Dermis blood vessel endothelial cell (primary cell): ENCODE measurements at regions not wholly inside any gene's neighbourhood (a gene's known extent, or its start where the extent isn't known, plus 50 kb on each side); places are given as distances from the start of the nearest gene placed in this dataset.

Source experiments
- DNase-seq: peaks from one replicate; pipeline ENCODE4 v3.0.0; 2010

DNA sequence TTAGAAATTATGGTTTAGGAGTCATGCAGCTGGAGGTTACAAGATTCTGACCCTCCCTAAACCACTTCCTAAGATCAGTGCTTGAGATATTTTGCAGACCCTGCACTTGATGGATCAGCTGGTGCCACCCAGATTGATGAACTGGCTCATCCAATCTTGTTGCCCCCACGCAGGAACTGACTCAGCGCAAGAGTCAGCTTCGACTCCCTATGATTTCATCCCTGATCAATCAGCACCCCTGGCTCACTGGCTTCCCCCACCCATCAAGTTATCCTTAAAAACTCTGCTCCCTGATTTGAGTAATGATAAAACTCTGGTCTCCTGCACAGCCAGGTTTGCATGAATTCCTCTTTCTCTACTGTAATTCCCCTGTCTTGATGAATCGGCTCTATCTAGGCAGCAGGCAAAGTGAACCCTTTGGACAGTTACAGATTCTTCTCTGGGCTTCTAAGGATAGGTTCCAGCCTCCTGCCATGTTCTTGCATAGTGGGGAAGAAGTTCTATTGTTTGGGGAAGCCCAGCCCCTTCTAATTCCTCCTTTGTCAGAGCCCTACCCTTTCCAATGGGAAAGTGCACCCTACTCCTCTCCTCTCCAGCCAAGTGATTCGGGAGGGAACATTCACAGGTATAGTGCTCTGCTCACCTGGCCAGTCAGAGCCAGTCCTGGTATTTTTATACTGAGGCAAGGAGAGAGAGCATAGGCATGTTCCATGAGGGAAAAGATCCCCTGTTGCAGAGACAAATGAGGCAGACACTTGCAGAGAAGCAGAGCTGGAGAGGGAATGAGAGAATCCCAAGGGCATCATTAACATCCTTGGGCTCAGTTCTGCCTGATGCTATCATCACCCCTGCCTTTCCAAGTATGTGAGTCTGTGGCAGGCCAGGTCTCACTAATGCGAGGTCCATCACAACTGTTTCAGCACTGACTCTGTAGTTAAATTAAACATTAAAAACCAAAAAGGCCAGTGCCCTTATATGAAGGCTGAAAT, 224.4 kb upstream of the GALNT17 start:
- no peak for DNase-seq

DNA sequence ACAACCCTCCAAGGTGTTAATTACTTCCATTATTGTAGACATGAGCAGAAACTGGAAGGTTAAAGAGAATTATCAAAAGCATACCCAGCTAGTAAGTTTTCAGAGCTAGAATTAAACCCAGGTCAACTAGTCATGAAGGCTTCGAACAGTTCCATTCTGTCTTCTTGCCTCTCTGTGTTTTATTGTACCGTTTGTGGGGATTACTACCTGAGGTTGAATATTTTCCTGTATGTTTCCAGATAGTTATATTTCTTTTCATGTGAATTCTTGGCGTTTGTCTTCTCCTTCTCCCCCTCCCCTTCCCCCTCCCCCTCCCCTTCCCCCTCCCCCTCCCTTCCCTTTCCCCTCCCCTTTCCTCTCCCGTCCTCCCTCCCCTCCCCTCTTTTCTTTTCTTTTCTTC, 218.0 kb upstream of the GALNT17 start:
- no peak for DNase-seq

DNA sequence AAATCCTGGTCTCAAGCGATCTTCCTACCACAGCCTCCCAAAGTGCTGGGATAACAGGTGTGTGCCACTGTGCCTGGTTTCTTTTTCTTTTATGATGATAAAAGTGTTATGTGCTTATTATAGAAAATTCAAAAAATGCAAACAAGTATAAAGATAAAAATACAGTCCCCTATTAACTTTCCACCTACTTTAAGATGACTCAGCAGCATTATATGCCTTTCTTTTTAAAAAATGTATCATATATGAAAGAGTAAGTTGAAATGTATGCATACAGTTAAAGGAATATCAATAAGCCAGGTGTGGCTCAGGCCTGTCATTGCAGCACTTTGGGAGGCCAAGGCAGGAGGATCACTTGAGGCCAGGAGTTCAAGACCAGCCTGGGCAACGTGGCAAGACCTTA, 216.9 kb upstream of the GALNT17 start:
- DNase-seq = no peak

GRCh38 chr7:70919481-70920073, 212.4 kb upstream of the GALNT17 start:
- DNase-seq = no peak

DNA sequence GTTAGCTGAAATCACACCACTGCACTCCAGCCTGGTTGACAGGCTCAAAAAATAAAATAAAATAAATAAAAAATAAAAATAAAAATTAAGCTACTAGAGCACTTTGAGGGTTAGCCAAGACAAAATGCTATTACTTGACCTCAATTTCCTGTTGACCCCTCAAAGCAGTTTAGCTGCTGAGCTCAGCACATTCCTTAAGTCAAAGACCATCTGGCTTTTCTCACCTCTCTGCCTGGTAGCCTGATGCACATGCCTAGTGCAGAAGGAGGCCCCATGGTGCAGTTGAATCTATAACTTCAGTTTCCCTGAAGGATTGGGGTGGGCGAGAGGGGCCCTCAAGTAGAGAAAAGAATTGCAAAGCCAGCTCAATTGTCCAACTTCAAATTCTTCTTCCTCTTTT, 211.1 kb upstream of the GALNT17 start:
- DNase-seq = no peak

DNA sequence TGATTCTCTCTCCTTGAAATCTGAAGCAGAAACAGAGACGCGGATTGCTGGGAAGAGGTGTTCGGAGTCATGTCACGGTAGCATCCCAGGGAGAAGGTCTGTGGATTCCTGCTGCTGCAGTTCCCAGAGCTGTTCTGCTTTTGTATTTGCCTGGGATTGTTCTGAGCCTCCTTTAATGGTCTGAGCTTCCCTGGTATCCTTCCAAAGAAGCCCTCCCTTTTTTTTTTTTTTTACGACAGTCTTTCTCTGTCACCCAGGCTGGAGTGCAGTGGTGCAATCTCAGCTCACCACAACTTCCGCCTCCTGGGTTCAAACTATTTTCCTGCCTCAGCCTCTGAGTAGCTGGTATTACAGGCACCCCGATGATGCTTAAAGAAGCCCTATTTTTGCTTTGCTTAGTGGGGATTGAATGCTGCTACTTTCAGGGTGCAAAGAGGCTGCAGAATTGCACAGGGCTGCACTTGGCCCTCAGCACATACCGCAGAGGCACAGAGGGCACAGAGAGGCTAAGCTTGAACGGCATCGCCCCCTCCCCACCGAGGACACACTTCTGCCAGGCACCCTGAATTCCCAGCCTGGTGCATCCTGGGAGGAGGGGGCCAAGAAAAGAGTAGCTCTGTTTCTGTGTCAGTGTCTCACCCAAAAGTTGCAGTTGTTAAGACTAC, 208.6 kb upstream of the GALNT17 start:
- DNase-seq = no peak

DNA sequence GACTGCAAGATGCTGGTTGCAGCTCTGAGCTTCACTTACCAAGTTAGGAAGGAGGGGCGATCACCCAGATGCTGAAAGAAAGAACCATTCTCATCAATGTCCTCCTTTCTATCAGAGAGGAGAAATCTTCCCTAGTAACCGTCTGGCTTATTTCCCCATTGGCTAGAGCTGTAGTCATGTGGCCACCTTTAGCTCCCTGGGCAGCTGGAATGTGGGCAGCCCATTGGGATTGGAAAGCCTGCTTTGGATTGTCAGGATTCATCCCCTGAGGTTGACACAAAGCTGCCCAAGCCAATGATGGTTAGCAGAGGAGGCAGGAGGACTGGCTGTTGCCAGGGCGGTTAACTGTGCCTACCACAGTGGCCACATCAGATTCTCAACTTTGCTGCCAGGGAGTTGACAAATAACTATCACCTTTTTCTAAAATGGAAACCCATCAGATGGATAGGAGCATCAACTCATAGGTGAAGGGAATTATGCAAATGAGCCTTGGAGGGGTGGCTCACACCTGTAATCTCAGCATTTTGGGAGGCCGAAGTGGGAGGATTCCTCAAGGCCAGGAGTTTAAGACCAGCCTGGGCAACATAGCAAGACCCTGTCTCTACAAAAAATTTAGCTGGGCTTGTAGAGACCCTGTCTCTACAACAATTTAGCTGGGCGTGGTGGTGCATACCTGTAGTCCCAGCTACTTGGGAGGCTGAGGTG, 206.4 kb upstream of the GALNT17 start:
- no peak for DNase-seq

- no peak for DNase-seq
These were observed 205.3 kb upstream of the GALNT17 start for GRCh38 chr7:70926666-70927065.

- DNase-seq = no peak
These were observed 196.6 kb upstream of the GALNT17 start for GRCh38 chr7:70935311-70935710.

GRCh38 chr7:70935854-70936253, 196.1 kb upstream of the GALNT17 start:
- DNase-seq = no peak

DNA sequence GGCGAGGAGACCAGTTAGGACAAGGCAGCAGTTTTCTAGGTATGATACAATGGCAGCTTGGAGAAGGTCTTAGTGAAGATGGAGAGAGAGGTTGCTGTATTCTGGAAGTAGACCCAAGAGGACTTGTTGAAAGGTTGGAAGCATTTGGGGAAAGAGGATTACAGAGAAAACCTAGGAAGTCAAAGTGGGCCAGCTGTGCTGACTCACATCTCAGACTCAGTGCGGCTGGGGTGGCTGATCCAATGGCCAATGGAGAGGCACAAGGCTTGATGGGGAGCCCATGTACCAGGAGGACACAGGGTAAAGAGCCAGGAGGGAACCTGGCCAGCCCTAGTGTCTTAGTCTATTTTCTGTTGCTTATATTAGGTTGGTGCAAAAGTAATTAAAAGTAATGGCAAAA, 194.5 kb upstream of the GALNT17 start:
- DNase-seq = no peak

- DNase-seq = no peak
These were observed 191.3 kb upstream of the GALNT17 start for GRCh38 chr7:70940597-70940996.

DNA sequence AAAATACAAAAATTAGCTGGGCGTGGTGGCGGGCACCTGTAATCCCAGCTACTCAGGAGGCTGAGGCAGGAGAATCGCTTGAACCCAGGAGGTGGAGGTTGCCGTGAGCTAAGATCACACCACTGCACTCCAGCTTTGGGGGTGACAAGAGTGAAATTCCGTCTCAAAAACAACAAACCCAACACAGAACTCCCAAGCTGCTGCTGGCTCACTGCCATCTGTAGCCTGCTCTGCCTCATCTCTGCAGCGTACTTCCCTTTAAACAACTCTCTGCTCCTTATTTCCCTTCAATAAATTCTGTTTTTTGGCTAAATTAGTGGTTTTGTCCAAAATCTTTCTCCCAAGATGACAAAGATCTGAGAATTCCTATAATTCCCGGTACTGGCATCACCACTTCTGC, 189.2 kb upstream of the GALNT17 start:
- DNase-seq = no peak

DNA sequence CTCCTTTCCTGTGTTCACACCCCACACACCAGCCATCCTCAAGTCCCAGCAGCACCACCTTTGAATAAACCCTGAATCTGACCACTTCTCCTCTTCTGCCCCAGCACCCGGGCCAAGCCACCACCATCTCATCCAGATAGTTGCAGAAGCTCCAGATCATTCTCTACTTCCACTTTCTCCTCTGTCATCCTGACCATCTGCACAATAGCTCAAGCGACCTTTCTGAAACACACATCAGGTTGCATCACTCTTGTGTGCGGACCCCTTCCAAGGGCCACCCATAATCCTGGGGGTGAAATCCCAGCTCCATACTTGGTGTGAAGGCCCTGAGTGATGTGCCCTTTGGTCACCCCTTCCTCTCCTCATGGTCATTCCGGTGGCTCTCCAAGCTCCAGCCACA, 187.4 kb upstream of the GALNT17 start:
- DNase-seq = no peak

DNA sequence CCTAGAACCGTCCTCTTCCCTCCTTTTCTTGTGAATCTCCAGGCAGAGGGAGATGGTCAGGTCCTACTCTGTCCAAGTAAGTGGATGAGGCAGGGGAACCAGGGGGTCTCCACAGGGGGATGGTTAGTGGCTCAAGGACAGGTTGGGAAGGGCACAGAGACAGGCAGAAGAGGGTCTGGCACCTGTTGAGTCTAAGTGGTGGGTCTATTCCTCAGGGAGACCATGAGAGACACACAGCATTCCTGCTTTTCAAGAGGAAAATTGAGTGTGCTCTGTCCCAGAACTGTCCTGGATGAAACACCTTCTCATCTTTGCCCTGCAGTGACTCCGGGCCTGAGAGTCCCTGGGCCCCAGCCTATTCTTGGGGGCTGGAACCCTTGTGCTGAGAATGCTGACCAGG, 184.8 kb upstream of the GALNT17 start:
- DNase-seq = no peak

DNA sequence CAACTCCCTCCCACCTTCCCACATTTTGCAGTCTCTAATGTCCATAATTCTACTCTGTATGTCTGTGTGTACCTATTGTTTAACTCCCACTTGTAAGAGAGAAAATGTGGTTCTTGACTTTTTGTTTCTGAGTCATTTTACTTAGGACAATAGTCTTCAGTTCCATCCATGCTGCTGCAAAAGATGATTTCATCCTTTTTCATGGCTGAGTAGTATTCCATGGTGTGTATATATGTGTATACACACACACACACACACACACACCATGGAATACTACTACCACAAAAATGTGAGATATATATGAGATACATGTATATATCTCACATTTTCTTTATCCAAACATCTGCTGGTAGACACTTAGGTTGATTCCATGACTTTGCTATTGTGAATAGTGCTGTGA, 182.1 kb upstream of the GALNT17 start:
- DNase-seq = no peak

DNA sequence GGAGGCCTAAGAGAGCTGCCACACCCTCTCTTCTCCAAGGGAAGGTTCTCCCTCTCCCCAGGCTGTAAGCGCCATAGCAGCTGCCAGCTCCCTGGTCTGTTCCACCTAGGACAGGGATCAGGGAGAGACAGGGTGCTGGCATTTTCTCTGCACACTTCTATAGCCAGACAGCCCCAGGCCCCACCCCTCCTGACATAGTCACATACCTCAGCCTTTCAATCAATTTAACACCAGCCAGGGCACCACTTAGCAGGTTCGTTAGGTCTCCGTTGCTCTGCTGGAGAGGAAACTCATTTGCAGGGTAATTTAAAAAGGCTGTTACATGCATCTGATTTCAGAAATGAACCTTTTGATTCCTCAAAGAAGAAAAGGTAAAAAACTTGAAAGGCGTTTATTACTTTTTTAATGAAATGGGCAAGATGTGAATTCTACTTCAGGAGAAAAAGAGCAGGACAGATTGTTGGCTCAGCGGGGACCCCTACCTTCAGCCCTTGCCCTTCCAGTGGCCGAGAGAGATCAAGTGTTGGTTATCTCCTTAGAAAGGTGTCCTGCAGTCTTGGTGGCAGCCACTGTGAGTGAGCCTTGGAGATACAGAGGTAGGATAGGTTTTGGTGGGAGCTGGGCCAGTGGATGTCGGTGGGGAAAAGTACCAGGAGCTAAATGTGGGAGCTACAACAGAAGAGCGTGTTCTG, 180.5 kb upstream of the GALNT17 start:
- DNase-seq = no peak

GRCh38 chr7:70952311-70952710, 179.6 kb upstream of the GALNT17 start:
- DNase-seq = no peak

GRCh38 chr7:70953331-70953741, 178.6 kb upstream of the GALNT17 start:
- no peak for DNase-seq

- DNase-seq = no peak
These were observed 178.1 kb upstream of the GALNT17 start for GRCh38 chr7:70953796-70954195.

GRCh38 chr7:70972693-70973092, 159.3 kb upstream of the GALNT17 start:
- no peak for DNase-seq

- no peak for DNase-seq
These were observed 156.2 kb upstream of the GALNT17 start for GRCh38 chr7:70975754-70976153.
